ENCODE measurements at regions not wholly inside any gene's neighbourhood (a gene's known extent, or its start where the extent isn't known, plus 50 kb on each side); places are given as distances from the start of the nearest gene placed in this dataset.

DNA sequence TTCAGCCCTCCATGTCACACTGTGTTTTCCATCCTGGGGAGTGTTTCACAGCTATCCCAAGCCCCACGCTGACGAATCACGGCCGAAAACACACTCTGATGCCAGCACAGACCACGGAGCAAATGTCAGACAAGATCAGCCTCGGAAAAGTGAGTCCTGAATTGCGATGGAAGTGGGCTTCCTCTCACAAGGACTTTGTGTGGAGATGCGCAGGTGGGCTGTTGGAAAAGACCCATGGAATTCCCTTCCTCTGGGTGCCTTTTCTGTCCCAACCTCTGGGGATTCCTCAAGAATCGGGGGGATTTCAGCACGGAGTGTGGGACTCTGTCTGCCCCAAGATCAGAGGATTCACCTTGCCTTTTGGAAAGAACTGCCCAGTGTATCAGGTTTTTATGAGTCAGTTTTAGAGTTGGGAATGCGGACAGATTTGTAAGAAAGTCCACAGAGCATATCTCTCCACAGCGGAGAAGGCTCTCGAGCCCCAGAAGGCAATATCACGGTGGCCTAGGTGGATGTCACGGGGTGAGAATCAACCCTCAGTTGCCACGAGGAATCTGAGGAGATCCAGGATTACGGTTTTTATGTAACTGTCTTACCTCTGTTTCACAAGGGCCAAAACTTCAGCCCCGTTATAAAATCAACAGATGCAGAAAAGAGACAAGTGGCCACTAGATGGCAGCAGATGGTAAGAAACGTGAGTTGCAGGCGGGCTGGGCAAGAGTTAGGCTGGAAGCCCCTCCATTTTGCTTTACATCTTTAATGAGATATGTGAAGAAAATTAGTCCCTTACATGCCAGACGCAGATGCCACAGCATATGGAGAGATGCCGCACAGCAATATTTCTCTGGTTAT, 201.9 kb downstream of the DAD1 start:
- Histone ChIP-seq H3K36me3 (ENCODE audit: control insufficient read depth, insufficient read depth, low read length) (no peaks in the 10 kb centered on the region), H3K27ac (ENCODE audit: low read length) (no peak overlapping the region), H3K27me3 (ENCODE audit: control insufficient read depth, insufficient read depth, low read length) (no peaks in the 10 kb centered on the region), H3K4me1 (ENCODE audit: control insufficient read depth, insufficient read depth, low read length) (0 out of 2 replicates have a peak, but pooled peaks cover under 1% of the 10 kb centered on the region), H3K4me3 (ENCODE audit: low read length) (no peak overlapping the region), H3K9me3 (ENCODE audit: control insufficient read depth, insufficient read depth, low read length) (no peaks in the 10 kb centered on the region)
- WGBS (ENCODE audit: insufficient coverage, insufficient read length) = no CpG with 5 or more reads among the region's 22 CpGs
- DNase-seq (ENCODE audit: low read depth, low spot score) = peak; percentile 84

DNA sequence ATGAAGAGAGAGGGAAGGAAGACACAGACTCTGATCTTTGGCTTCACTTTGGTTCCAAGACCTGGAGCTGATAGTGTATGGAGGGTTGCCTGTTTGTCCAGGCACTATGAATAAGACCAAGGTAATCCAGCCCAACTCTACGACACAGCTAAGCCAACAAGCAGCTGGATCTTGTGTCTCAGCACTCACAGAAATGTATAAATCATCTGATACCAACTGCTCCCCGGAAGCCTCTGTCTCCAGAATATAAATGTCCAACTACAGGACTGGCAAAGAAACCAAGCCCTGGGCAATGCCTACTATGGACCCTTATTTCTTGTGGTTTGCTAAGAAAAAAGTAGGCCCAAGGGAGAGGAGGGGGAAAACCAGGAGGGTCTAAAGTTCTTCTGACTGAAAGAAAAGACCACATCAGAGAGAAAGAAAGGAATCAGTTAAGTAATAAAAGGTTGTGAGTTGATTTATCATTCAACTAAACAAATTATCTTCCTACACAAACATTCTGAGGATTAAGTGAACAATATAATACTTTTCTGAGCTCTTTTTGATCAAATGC, 204.0 kb downstream of the DAD1 start:
- Histone ChIP-seq H3K4me3 (ENCODE audit: low read length) (no peak overlapping the region), H3K27ac (ENCODE audit: low read length) (no peak overlapping the region), H3K9me3 (ENCODE audit: control insufficient read depth, insufficient read depth, low read length) (no peaks in the 10 kb centered on the region), H3K4me1 (ENCODE audit: control insufficient read depth, insufficient read depth, low read length) (no peaks in the 10 kb centered on the region), H3K36me3 (ENCODE audit: control insufficient read depth, insufficient read depth, low read length) (no peaks in the 10 kb centered on the region), H3K27me3 (ENCODE audit: control insufficient read depth, insufficient read depth, low read length) (no peaks in the 10 kb centered on the region)
- DNase-seq (ENCODE audit: low read depth, low spot score) = no peak
- no CpG with 5 or more reads among the region's 2 CpGs for WGBS (ENCODE audit: insufficient coverage, insufficient read length)

GRCh38 chr14:22384167-22384549, 204.9 kb downstream of the DAD1 start:
- no peak for DNase-seq (ENCODE audit: low read depth, low spot score)
- no peaks in the 10 kb centered on the region for H3K9me3 ChIP-seq (ENCODE audit: control insufficient read depth, insufficient read depth, low read length)
- H3K36me3 ChIP-seq (ENCODE audit: control insufficient read depth, insufficient read depth, low read length) = no peaks in the 10 kb centered on the region
- WGBS (ENCODE audit: insufficient coverage, insufficient read length) = no CpG with 5 or more reads among the region's 2 CpGs
- no peak overlapping the region for H3K27ac ChIP-seq (ENCODE audit: low read length)
- no peak overlapping the region for H3K4me3 ChIP-seq (ENCODE audit: low read length)
- H3K27me3 ChIP-seq (ENCODE audit: control insufficient read depth, insufficient read depth, low read length) = no peaks in the 10 kb centered on the region
- no peaks in the 10 kb centered on the region for H3K4me1 ChIP-seq (ENCODE audit: control insufficient read depth, insufficient read depth, low read length)

GRCh38 chr14:22383515-22384166, 205.4 kb downstream of the DAD1 start:
- Histone ChIP-seq H3K4me1 (ENCODE audit: control insufficient read depth, insufficient read depth, low read length) (no peaks in the 10 kb centered on the region), H3K36me3 (ENCODE audit: control insufficient read depth, insufficient read depth, low read length) (no peaks in the 10 kb centered on the region), H3K27me3 (ENCODE audit: control insufficient read depth, insufficient read depth, low read length) (no peaks in the 10 kb centered on the region), H3K4me3 (ENCODE audit: low read length) (no peak overlapping the region), H3K9me3 (ENCODE audit: control insufficient read depth, insufficient read depth, low read length) (no peaks in the 10 kb centered on the region), H3K27ac (ENCODE audit: low read length) (no peak overlapping the region)
- no peak for DNase-seq (ENCODE audit: low read depth, low spot score)
- WGBS (ENCODE audit: insufficient coverage, insufficient read length) = no CpG with 5 or more reads among the region's 8 CpGs

- Histone ChIP-seq H3K27me3 (ENCODE audit: control insufficient read depth, insufficient read depth, low read length) (no peaks in the 10 kb centered on the region), H3K4me1 (ENCODE audit: control insufficient read depth, insufficient read depth, low read length) (no peaks in the 10 kb centered on the region), H3K9me3 (ENCODE audit: control insufficient read depth, insufficient read depth, low read length) (no peaks in the 10 kb centered on the region), H3K27ac (ENCODE audit: low read length) (no peak overlapping the region), H3K36me3 (ENCODE audit: control insufficient read depth, insufficient read depth, low read length) (no peaks in the 10 kb centered on the region), H3K4me3 (ENCODE audit: low read length) (no peak overlapping the region)
- no peak for DNase-seq (ENCODE audit: low read depth, low spot score)
- WGBS (ENCODE audit: insufficient coverage, insufficient read length) = no CpG with 5 or more reads among the region's 2 CpGs
Measured at GRCh38 chr14:22382955-22383354, 206.1 kb downstream of the DAD1 start.

DNA sequence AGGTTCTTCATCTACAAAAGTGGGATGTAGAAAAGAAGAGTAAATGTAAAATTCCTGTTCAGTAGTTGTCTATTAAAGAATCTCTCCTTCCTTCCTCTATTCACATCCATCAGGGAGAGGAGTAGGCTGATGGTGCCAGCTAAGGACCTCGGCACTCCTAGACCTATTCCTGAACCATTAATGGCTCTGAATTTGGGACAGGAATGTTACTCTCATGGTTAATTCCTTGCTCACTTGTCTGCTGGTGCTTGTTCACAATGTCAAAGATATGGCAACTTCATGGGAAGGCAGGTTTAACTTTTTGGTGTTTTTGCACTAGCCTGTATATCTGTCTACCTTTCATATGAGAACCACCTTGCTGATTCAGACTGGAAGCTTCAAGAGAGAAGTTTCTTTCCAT, 206.6 kb downstream of the DAD1 start:
- Histone ChIP-seq H3K4me1 (ENCODE audit: control insufficient read depth, insufficient read depth, low read length) (no peaks in the 10 kb centered on the region), H3K36me3 (ENCODE audit: control insufficient read depth, insufficient read depth, low read length) (no peaks in the 10 kb centered on the region), H3K27ac (ENCODE audit: low read length) (no peak overlapping the region), H3K4me3 (ENCODE audit: low read length) (no peak overlapping the region), H3K9me3 (ENCODE audit: control insufficient read depth, insufficient read depth, low read length) (no peaks in the 10 kb centered on the region), H3K27me3 (ENCODE audit: control insufficient read depth, insufficient read depth, low read length) (no peaks in the 10 kb centered on the region)
- WGBS (ENCODE audit: insufficient coverage, insufficient read length) = no CpG with 5 or more reads among the region's 1 CpG
- no peak for DNase-seq (ENCODE audit: low read depth, low spot score)

DNA sequence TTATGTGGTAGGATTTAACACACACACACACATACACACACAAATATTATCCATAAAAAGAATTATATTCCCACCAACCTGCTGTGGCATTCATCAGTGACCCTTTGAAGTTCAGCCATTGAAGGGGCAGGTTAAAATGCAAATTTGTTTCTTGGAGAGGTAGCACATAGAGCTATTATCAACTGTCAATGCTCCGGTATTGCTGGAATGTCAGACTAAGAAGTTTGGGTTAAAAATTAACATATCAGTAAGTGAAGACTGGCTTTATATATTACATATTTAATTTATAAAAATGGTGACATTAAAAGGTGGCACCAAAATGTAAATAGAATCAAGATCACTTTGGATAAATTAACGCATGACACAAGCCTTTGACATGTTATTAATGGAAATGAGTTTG, 207.3 kb downstream of the DAD1 start:
- no peaks in the 10 kb centered on the region for H3K27me3 ChIP-seq (ENCODE audit: control insufficient read depth, insufficient read depth, low read length)
- DNase-seq (ENCODE audit: low read depth, low spot score) = no peak
- no peaks in the 10 kb centered on the region for H3K4me1 ChIP-seq (ENCODE audit: control insufficient read depth, insufficient read depth, low read length)
- no peaks in the 10 kb centered on the region for H3K9me3 ChIP-seq (ENCODE audit: control insufficient read depth, insufficient read depth, low read length)
- no peaks in the 10 kb centered on the region for H3K36me3 ChIP-seq (ENCODE audit: control insufficient read depth, insufficient read depth, low read length)
- WGBS (ENCODE audit: insufficient coverage, insufficient read length) = no CpG with 5 or more reads among the region's 2 CpGs
- H3K4me3 ChIP-seq (ENCODE audit: low read length) = no peak overlapping the region
- H3K27ac ChIP-seq (ENCODE audit: low read length) = no peak overlapping the region

DNA sequence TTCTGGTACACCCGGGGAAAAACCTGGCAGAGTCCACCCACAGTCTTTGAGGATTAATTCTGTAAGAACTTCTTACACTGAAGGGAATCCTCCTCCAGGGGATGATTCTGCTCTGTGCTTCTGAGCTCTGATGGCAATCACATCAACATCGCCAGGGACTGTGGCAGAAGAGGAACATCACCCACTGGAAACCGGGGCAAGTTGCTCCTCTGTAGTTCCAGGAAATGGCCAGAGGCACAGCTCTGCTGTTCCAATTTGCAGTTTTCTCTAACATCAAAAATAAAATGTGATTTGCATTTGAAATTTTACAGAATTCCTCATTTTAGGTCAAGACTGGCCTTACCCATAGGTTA, 207.6 kb downstream of the DAD1 start:
- Histone ChIP-seq H3K27ac (ENCODE audit: low read length) (no peak overlapping the region), H3K4me1 (ENCODE audit: control insufficient read depth, insufficient read depth, low read length) (no peaks in the 10 kb centered on the region), H3K4me3 (ENCODE audit: low read length) (no peak overlapping the region), H3K27me3 (ENCODE audit: control insufficient read depth, insufficient read depth, low read length) (no peaks in the 10 kb centered on the region), H3K9me3 (ENCODE audit: control insufficient read depth, insufficient read depth, low read length) (no peaks in the 10 kb centered on the region), H3K36me3 (ENCODE audit: control insufficient read depth, insufficient read depth, low read length) (no peaks in the 10 kb centered on the region)
- no CpG with 5 or more reads among the region's 3 CpGs for WGBS (ENCODE audit: insufficient coverage, insufficient read length)
- no peak for DNase-seq (ENCODE audit: low read depth, low spot score)

DNA sequence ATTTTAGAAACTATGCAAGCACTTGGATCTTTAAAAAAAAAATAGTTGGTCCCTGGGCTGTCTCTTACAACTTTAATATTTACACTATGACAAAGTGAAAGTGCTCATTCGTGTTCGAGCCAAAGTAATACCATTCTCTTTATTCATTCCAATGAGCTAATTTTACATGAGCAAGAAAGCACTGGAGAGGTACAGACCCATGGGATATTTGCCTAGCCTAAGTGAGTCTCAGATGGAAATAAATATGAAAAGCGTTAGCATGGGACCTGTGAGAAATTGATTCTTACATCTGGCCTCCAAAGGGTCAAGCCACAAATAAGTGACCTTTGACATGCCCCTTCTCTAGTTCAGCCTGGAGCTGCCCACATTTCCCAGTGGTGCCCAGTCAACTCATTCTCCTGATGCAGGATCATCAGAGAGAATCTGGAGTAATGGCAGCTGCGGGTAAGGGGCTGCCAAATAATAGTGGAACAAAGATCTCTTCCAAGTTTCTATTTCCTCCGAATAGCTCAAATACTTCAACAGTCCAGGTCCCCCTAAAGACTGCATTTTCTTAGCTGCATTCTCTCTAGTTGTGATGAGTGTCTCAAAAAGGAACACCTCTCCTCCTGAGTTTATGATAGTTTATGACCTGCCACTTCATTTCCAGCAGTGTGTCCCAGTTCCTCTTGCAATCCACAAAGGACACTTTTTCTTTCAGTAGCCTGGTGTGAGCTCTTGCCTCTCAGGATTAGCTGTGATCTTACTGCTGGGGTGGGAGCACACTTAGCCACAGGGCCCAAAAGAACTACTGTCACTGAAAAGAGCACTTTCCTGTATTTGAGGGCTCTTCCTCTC, 208.2 kb downstream of the DAD1 start:
- Histone ChIP-seq H3K9me3 (ENCODE audit: control insufficient read depth, insufficient read depth, low read length) (no peaks in the 10 kb centered on the region), H3K36me3 (ENCODE audit: control insufficient read depth, insufficient read depth, low read length) (no peaks in the 10 kb centered on the region), H3K27ac (ENCODE audit: low read length) (no peak overlapping the region), H3K4me1 (ENCODE audit: control insufficient read depth, insufficient read depth, low read length) (no peaks in the 10 kb centered on the region), H3K27me3 (ENCODE audit: control insufficient read depth, insufficient read depth, low read length) (no peaks in the 10 kb centered on the region), H3K4me3 (ENCODE audit: low read length) (no peak overlapping the region)
- no peak for DNase-seq (ENCODE audit: low read depth, low spot score)
- WGBS (ENCODE audit: insufficient coverage, insufficient read length) = no CpG with 5 or more reads among the region's 5 CpGs

GRCh38 chr14:22379727-22380126, 209.3 kb downstream of the DAD1 start:
- H3K9me3 ChIP-seq (ENCODE audit: control insufficient read depth, insufficient read depth, low read length) = no peaks in the 10 kb centered on the region
- no peaks in the 10 kb centered on the region for H3K27me3 ChIP-seq (ENCODE audit: control insufficient read depth, insufficient read depth, low read length)
- H3K4me1 ChIP-seq (ENCODE audit: control insufficient read depth, insufficient read depth, low read length) = no peaks in the 10 kb centered on the region
- no peak for DNase-seq (ENCODE audit: low read depth, low spot score)
- no peaks in the 10 kb centered on the region for H3K36me3 ChIP-seq (ENCODE audit: control insufficient read depth, insufficient read depth, low read length)
- no peak overlapping the region for H3K4me3 ChIP-seq (ENCODE audit: low read length)
- H3K27ac ChIP-seq (ENCODE audit: low read length) = no peak overlapping the region

Measured in iPS DF 6.9 (cell line).